HT1080 (cell line): ENCODE measurements at regions not wholly inside any gene's neighbourhood (a gene's known extent, or its start where the extent isn't known, plus 50 kb on each side); places are given as distances from the start of the nearest gene placed in this dataset.
A peak's percentile ranks its signal among the peaks of the same experiment; 100 is the strongest.

Experiments
- DNase-seq: peaks from one replicate; pipeline ENCODE4 v3.0.0-alpha.2; 2015; ENCODE audit warnings: low read depth

GRCh38 chr6:90403489-90404381 lies 107.1 kb upstream of the BACH2 start:
- peak; percentile 44 for DNase-seq

- no peak for DNase-seq
Observed at GRCh38 chr6:90402831-90403192, 106.2 kb upstream of the BACH2 start.

- peak; percentile 55 for DNase-seq
Observed at GRCh38 chr6:90401933-90402830, 105.5 kb upstream of the BACH2 start.

GRCh38 chr6:90399970-90400369 lies 103.3 kb upstream of the BACH2 start:
- no peak for DNase-seq

- peak; percentile 76 for DNase-seq
Observed at GRCh38 chr6:90397929-90398674, 101.5 kb upstream of the BACH2 start.

- no peak for DNase-seq
Observed at GRCh38 chr6:90397047-90397446, 100.4 kb upstream of the BACH2 start.

GRCh38 chr6:90393232-90393884 lies 96.7 kb upstream of the BACH2 start:
- DNase-seq = peak; percentile 70

- no peak for DNase-seq
Observed at GRCh38 chr6:90390379-90390778, 93.7 kb upstream of the BACH2 start.

- no peak for DNase-seq
Observed at GRCh38 chr6:90388395-90388794, 91.8 kb upstream of the BACH2 start.

GRCh38 chr6:90387826-90388225 lies 91.2 kb upstream of the BACH2 start:
- no peak for DNase-seq

- DNase-seq = peak; percentile 47
Observed at GRCh38 chr6:90387383-90387775, 90.7 kb upstream of the BACH2 start.

GRCh38 chr6:90386399-90387382 lies 90.0 kb upstream of the BACH2 start:
- no peak for DNase-seq

GRCh38 chr6:90385759-90386313 lies 89.2 kb upstream of the BACH2 start:
- DNase-seq = no peak

GRCh38 chr6:90384720-90385119 lies 88.1 kb upstream of the BACH2 start:
- DNase-seq = no peak

- no peak for DNase-seq
Observed at GRCh38 chr6:90383196-90383822, 86.7 kb upstream of the BACH2 start.

GRCh38 chr6:90382760-90383159 lies 86.1 kb upstream of the BACH2 start:
- DNase-seq = no peak

- DNase-seq = peak; percentile 74
Observed at GRCh38 chr6:90375681-90376439, 79.2 kb upstream of the BACH2 start.

GRCh38 chr6:90374201-90374600 lies 77.6 kb upstream of the BACH2 start:
- DNase-seq = no peak
